Activated CD4-positive, alpha-beta memory T cell treated with anti-CD3 and anti-CD28 coated beads, Interleukin-2, amount 10 ng/mL, durations not matched to agents 7 days and 5 days (primary cell): ENCODE measurements at regions not wholly inside any gene's neighbourhood (a gene's known extent, or its start where the extent isn't known, plus 50 kb on each side); places are given as distances from the start of the nearest gene placed in this dataset.

Experiments used
- CTCF ChIA-PET: fragments of 350-600 bp; sonication (Branson Sonifier 250); formaldehyde crosslinking; loops from one replicate; lab custom pipeline; 2021; ENCODE audit warnings: antibody characterized with exemption, inconsistent platforms; lab: Charles Lee
- POLR2A ChIA-PET: fragments of 350-600 bp; sonication (Branson Sonifier 250); formaldehyde crosslinking; loops from one replicate; lab custom pipeline; 2021; ENCODE audit warnings: antibody characterized with exemption; lab: Charles Lee
- DNase-seq: peaks from one replicate; pipeline ENCODE4 v3.0.0-alpha.2; 2020
- H3K27ac Mint-ChIP-seq: one replicate; pipeline ENCODE4 v1.8.0; 2021; ENCODE audit warnings: mild to moderate bottlenecking, mixed read lengths
- H3K27me3 Mint-ChIP-seq: one replicate; pipeline ENCODE4 v1.8.0; 2021; ENCODE audit warnings: mixed read lengths
- H3K36me3 Mint-ChIP-seq: one replicate; pipeline ENCODE4 v1.8.0; 2021; ENCODE audit warnings: low read depth, mixed read lengths
- H3K4me1 Mint-ChIP-seq: one replicate; pipeline ENCODE4 v1.8.0; 2021; ENCODE audit warnings: mixed read lengths
- H3K4me3 Mint-ChIP-seq: one replicate; pipeline ENCODE4 v1.8.0; 2021; ENCODE audit warnings: mild to moderate bottlenecking, mixed read lengths
- H3K9me3 Mint-ChIP-seq: one replicate; pipeline ENCODE4 v1.8.0; 2021; ENCODE audit warnings: mixed read lengths

- Mint-ChIP-seq H3K36me3 (no peaks in the 10 kb centered on the region), H3K4me3 (no peak overlapping the region), H3K27me3 (peaks cover 2% of the 10 kb centered on the region), H3K9me3 (no peaks in the 10 kb centered on the region), H3K27ac (no peak overlapping the region), H3K4me1 (no peaks in the 10 kb centered on the region)
- ChIA-PET CTCF (no interaction called here), POLR2A (no interaction called here)
- no peak for DNase-seq
Observed at GRCh38 chr2:105606081-105606480, 138.6 kb upstream of the NCK2 start.

DNA sequence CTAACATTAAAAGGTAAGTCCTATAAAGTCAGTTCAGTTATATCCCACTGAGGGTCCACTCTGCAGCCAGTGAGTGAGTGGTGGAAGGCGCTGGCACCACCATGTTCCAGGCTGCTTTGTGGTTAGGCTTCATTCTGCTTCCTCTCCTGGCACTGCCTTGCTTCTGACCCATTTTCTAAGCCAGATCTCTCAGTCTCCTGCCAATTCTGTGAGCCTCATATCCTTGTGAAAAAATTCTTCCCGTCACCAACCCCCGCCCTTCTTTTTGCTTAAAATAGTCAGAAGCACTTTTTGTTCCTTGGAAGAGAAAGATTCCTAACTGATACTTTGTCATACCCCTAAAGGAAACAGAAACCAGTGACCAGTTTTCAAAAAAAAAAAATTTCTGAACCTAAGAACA is 139.8 kb upstream of the NCK2 start:
- Mint-ChIP-seq H3K4me3 (no peak overlapping the region), H3K27me3 (peaks cover 2% of the 10 kb centered on the region), H3K27ac (no peak overlapping the region), H3K9me3 (no peaks in the 10 kb centered on the region), H3K36me3 (no peaks in the 10 kb centered on the region), H3K4me1 (no peaks in the 10 kb centered on the region)
- POLR2A ChIA-PET, result no interaction called here
- CTCF ChIA-PET, result no interaction called here
- DNase-seq, result no peak

DNA sequence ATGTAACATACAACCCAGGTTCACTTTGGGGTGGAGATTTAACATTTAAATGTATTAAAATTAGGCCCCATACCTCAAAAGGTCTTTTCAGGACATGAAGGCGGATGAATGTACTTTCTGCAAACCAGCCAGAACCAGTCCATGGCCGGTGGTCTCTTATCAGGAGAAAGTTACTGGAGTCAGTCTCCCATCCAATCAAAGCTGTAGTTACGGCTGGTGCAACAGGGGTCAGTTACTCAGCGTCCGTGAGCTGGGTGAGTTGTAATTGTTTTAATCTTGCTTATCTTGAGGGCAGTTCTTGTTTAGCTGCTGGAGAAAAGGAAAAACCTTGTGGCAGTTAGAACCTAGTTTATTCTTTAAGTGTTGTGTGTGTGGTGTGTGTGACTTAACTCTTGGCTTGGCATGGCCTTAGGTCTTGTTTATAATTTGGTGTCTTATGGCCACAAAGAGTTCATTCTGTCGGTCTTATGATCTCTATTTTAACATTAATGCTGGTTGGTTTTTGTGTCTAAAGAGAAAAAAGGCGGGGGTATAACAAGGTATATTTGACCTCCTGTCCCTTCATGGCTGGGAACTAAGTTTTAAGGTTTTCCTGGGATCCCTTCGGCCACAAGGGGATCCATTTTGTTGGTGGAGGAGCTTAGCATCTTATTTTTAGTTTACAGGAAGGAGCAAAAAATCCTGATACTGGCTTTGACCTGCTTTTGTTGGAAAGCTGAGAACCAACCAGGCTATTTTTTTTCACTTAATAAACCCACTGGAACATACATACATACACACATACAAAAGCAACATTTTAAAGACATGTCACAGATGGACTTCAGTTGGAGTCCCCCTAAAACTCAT is 143.5 kb upstream of the NCK2 start:
- DNase-seq, result no peak
- Mint-ChIP-seq H3K9me3 (no peaks in the 10 kb centered on the region), H3K36me3 (no peaks in the 10 kb centered on the region), H3K4me1 (no peaks in the 10 kb centered on the region), H3K27me3 (peaks cover 2% of the 10 kb centered on the region), H3K4me3 (no peak overlapping the region), H3K27ac (no peak overlapping the region)
- POLR2A ChIA-PET, result no interaction called here
- CTCF ChIA-PET, result no interaction called here

DNA sequence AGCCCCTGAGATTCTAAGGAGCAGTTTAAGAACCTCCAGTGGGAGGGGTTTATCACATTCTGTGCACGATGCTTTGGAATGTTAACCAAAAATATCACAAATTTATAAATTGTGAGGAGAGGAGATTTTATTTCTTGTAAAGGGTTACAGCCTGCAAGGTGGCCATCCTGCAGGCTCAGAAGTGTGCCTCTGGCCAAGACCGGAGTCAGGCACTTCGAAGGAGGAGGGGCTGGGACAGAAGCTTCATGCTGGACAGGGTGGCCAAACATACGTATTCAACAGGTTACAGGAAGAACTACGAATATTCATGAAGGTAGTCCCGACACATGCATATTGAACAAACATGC is 144.1 kb upstream of the NCK2 start:
- ChIA-PET POLR2A (no interaction called here), CTCF (no interaction called here)
- no peaks in the 10 kb centered on the region for H3K36me3 Mint-ChIP-seq
- no peaks in the 10 kb centered on the region for H3K9me3 Mint-ChIP-seq
- no peak overlapping the region for H3K4me3 Mint-ChIP-seq
- H3K4me1 Mint-ChIP-seq, result no peaks in the 10 kb centered on the region
- no peak for DNase-seq
- peaks cover 2% of the 10 kb centered on the region for H3K27me3 Mint-ChIP-seq
- H3K27ac Mint-ChIP-seq, result no peak overlapping the region

- no peak for DNase-seq
- no peak overlapping the region for H3K4me3 Mint-ChIP-seq
- POLR2A ChIA-PET, result no interaction called here
- peaks cover 2% of the 10 kb centered on the region for H3K27me3 Mint-ChIP-seq
- H3K27ac Mint-ChIP-seq, result no peak overlapping the region
- no peaks in the 10 kb centered on the region for H3K4me1 Mint-ChIP-seq
- CTCF ChIA-PET, result no interaction called here
- H3K9me3 Mint-ChIP-seq, result no peaks in the 10 kb centered on the region
- no peaks in the 10 kb centered on the region for H3K36me3 Mint-ChIP-seq
Observed at GRCh38 chr2:105600037-105600442, 144.7 kb upstream of the NCK2 start.

GRCh38 chr2:105598829-105599698 is 145.6 kb upstream of the NCK2 start:
- H3K36me3 Mint-ChIP-seq, result no peaks in the 10 kb centered on the region
- no peaks in the 10 kb centered on the region for H3K9me3 Mint-ChIP-seq
- H3K4me1 Mint-ChIP-seq, result no peaks in the 10 kb centered on the region
- H3K4me3 Mint-ChIP-seq, result no peak overlapping the region
- POLR2A ChIA-PET, result no interaction called here
- CTCF ChIA-PET, result no interaction called here
- peaks cover 2% of the 10 kb centered on the region for H3K27me3 Mint-ChIP-seq
- H3K27ac Mint-ChIP-seq, result no peak overlapping the region
- DNase-seq, result no peak

DNA sequence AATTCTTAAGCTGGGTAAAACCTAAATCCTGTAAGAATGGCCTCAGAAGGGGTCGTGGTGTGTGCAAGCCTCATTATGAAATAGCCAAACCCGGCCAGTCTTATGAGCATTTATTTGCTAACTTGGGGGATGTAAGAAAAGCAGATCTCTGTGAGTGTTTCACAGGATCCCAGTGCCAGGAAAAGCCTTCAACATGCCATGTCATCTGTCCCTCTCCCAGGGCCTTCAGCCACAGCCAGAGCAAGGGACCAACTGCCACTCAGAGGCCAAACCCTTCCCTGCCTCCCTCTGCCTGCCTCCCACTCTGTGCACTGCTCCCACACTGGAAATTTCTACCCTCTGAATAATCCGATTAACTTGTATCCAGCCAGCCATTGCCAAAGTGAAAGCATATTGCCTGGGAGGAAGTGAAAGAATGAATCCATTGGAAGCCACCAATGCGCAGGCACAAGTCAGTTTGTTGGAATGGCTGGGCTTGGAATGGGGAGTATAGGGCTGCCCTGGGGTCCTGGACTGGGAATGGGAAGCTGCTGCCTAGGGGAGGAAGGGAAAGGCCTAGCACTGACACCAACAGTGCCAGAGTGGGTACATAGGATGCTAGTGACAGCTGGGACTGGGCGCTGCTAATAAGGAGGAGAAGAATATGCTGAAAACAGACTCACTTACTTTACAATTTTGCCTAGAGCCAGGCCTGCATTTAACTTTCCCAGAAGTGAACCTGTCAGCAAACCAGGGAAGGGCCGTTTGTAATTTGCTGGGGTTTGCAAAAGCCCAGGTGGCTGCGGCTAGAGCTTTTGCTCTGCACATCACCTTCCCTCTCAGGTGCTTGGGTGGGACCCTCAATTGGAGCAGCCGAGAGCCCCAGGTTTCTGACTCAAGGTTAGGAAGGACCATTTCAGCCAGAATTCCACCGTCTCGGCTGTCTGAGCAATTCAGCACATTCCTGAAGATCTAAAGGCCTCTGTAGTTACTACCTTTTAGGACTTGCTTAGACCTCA is 146.6 kb upstream of the NCK2 start:
- ChIA-PET POLR2A (no interaction called here), CTCF (no interaction called here)
- DNase-seq, result no peak
- no peaks in the 10 kb centered on the region for H3K9me3 Mint-ChIP-seq
- no peaks in the 10 kb centered on the region for H3K4me1 Mint-ChIP-seq
- peaks cover 2% of the 10 kb centered on the region for H3K27me3 Mint-ChIP-seq
- no peaks in the 10 kb centered on the region for H3K36me3 Mint-ChIP-seq
- no peak overlapping the region for H3K4me3 Mint-ChIP-seq
- H3K27ac Mint-ChIP-seq, result no peak overlapping the region

DNA sequence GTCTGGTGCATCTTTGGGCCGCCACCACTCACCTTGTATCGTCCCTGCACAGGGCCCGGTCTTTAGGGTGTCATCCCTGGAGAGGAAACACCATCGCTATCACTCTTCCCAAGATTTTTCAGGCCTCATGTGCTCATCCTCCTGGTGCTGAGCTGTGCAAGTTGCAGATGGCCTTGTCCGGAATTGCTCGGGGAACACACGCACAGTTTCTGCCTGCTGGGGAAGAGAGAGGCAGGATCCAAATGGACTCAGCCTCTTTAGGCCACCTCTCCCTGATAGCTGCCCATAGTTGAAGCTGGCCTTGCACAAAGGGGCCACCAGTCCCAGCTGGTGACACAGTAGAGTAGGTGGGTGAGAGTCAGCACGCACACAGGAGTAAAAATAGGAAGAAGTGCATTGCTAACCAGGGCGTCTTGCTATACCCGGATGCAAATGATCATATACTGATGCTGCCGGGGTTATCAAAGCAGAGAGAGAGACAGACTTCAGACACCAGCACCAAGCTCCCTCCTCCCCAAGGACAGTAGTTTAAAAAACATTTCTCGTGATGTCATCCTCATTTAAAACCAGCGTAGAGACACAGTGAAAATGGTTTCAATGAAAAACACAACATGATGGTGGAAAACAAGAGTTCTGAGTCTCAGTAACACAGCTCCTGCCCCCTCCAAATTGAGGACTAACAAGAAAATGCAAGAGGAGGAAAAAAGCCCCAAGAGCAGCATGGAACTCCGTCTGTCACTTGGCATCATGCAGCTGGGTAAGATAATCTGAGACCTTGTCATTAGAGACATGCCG is 147.5 kb upstream of the NCK2 start:
- Mint-ChIP-seq H3K27me3 (no peaks in the 10 kb centered on the region), H3K27ac (no peak overlapping the region), H3K36me3 (no peaks in the 10 kb centered on the region), H3K4me1 (no peaks in the 10 kb centered on the region), H3K4me3 (no peak overlapping the region), H3K9me3 (no peaks in the 10 kb centered on the region)
- POLR2A ChIA-PET, result no interaction called here
- DNase-seq, result no peak
- CTCF ChIA-PET, result no interaction called here

DNA sequence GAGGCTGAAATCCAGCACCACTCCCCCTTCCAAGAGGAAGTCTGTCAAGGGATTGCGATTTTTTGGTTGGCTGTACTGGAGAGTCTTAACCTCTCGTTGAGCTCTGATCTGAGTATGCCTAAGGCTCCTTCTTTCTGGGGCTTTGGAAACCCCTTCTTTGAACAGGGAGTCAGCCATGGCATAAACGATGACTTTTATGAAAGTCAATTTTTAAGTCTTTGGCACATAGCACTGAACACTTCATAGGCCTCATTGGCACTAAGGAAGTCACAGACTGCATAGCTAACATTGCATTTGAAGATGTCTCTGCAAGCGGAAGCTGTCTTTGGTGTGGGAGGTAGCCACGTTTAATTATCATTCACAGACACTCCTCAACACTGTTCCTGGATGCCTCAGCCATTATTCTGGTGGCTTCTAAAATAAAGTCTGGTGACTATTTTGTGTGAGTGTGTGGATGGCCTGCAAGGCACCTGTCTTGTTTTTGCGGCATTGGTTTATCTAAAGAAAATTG is 148.2 kb upstream of the NCK2 start:
- POLR2A ChIA-PET, result no interaction called here
- CTCF ChIA-PET, result interaction anchor here (1.5 kb wide), 1 partner anchor 20 kb away, joined by 3 read pairs; no protein-coding TSS in a partner anchor

GRCh38 chr2:105595536-105595935 is 149.2 kb upstream of the NCK2 start:
- Mint-ChIP-seq H3K4me1 (peaks cover 2% of the 10 kb centered on the region), H3K4me3 (no peak overlapping the region), H3K27ac (no peak overlapping the region), H3K27me3 (no peaks in the 10 kb centered on the region), H3K36me3 (no peaks in the 10 kb centered on the region), H3K9me3 (peaks cover 3% of the 10 kb centered on the region)
- DNase-seq, result no peak
- ChIA-PET CTCF (interaction anchor here (1.5 kb wide), 1 partner anchor 19 kb away, joined by 3 read pairs; no protein-coding TSS in a partner anchor), POLR2A (no interaction called here)

More for the DNA sequence above, 148.2 kb upstream of the NCK2 start:
- no peak for DNase-seq
- Mint-ChIP-seq H3K27ac (no peak overlapping the region), H3K9me3 (no peaks in the 10 kb centered on the region), H3K27me3 (no peaks in the 10 kb centered on the region), H3K36me3 (no peaks in the 10 kb centered on the region), H3K4me1 (no peaks in the 10 kb centered on the region), H3K4me3 (no peak overlapping the region)

DNA sequence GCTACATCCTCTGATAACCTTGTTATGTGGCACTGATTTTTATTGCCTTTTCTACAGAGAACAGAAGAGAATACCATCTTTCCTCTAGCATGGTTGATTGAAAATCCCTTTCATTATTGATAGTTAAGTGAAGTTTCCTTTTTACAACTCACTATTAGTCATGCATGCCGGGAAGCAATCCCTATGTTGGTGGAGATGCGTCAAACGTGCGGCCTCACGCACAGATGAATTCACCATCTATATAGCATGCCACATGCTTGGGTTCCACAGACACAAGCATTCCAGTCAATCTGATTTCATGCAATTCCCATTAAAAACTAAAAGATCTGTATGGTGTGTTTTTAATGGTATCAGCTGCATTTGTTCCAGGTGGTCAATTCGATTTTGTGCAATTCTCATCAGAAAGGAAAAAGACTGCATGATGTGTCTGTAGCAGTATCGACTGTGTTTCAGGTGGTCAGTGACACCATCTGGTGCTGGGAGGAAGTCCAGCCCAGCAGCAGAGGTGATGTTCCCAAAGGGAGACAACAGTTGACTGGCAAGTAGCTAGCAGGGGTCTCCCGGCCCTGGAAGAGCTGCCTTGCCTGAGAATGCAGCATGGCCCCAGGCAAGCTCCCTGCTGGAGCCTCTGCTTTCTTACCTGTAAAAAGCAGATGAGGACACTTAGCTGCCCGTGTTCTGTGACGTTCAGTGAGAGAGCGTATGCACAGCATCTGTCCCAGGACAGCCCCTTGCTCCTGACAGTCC is 151.3 kb upstream of the NCK2 start:
- Mint-ChIP-seq H3K27me3 (no peaks in the 10 kb centered on the region), H3K4me3 (no peak overlapping the region), H3K36me3 (peaks cover 5% of the 10 kb centered on the region), H3K9me3 (peaks cover 9% of the 10 kb centered on the region), H3K4me1 (peaks cover 2% of the 10 kb centered on the region), H3K27ac (no peak overlapping the region)
- CTCF ChIA-PET, result no interaction called here
- DNase-seq, result no peak
- POLR2A ChIA-PET, result no interaction called here
